ENCODE measurements at regions not wholly inside any gene's neighbourhood (a gene's known extent, or its start where the extent isn't known, plus 50 kb on each side); places are given as distances from the start of the nearest gene placed in this dataset.

- Histone ChIP-seq H3K14ac (replicated peaks; ENCODE audit: low read depth, low read length) (no peak overlapping the region), H2BK20ac (ENCODE audit: low read depth, low read length) (no peak overlapping the region), H4K20me1 (ENCODE audit: insufficient read depth, low read length) (no peaks in the 10 kb centered on the region), H2AK9ac (replicated peaks; ENCODE audit: low read depth, low read length, poor library complexity) (no peak overlapping the region), H2BK120ac (ENCODE audit: low read depth, low read length) (no peak overlapping the region), H3K9me1 (ENCODE audit: insufficient read depth, low read length) (no peaks in the 10 kb centered on the region), H3K4me2 (ENCODE audit: low read depth, low read length) (no peak overlapping the region), H3K36me3 (ENCODE audit: control insufficient read depth, insufficient read depth, low read length) (no peaks in the 10 kb centered on the region), H3K79me1 (ENCODE audit: low read depth in 1 of 2, low read length in 2 of 2) (no peaks in the 10 kb centered on the region), H3K27ac (ENCODE audit: insufficient read depth, low read length) (no peak overlapping the region), H4K5ac (ENCODE audit: low read depth, low read length) (no peak overlapping the region), H2AFZ (replicated peaks; ENCODE audit: low read length, poor library complexity) (no peak overlapping the region), H3K9ac (ENCODE audit: low read depth, low read length) (no peak overlapping the region), H4K8ac (ENCODE audit: low read depth in 2 of 2, low read length in 2 of 2) (no peak overlapping the region), H3K4me1 (ENCODE audit: control insufficient read depth, insufficient read depth, low read length) (no peaks in the 10 kb centered on the region), H3K23ac (ENCODE audit: low read depth, low read length) (no peak overlapping the region), H3K4me3 (ENCODE audit: insufficient read depth, low read depth, low read length) (no peak overlapping the region), H2BK5ac (ENCODE audit: low read depth, low read length, poor library complexity, severe bottlenecking) (no peak overlapping the region), H3K27me3 (ENCODE audit: control insufficient read depth, insufficient read depth, low read length) (no peaks in the 10 kb centered on the region), H2BK15ac (ENCODE audit: low read depth, low read length) (no peak overlapping the region), H3K9me3 (ENCODE audit: control insufficient read depth, insufficient read depth, low read length) (peaks cover 11% of the 10 kb centered on the region), H3K4ac (ENCODE audit: low read depth, low read length) (no peak overlapping the region), H3K56ac (ENCODE audit: extremely low read depth, insufficient read depth, low read length) (no peak overlapping the region), H2AK5ac (ENCODE audit: low read depth, low read length) (no peak overlapping the region), H4K91ac (ENCODE audit: insufficient read depth, low read depth, low read length) (no peak overlapping the region), H3K18ac (ENCODE audit: low read depth, low read length) (no peak overlapping the region)
- BruUV-seq (replicated peaks), result no TSS peak
- TF ChIP-seq MAZ (IDR thresholded peaks at IDR 0.05; ENCODE audit: borderline replicate concordance, low read depth, low read length), result no peak
- TF ChIP-seq ELK1 (IDR thresholded peaks at IDR 0.05; ENCODE audit: borderline replicate concordance, low read depth, low read length), result no peak
- no peak for TF ChIP-seq POLR2A (IDR thresholded peaks at IDR 0.05; ENCODE audit: low read depth, low read length)
- no peak for TF ChIP-seq NFE2L2 (IDR thresholded peaks at IDR 0.05; ENCODE audit: low read depth, low read length)
- TF ChIP-seq CHD1 (IDR thresholded peaks at IDR 0.05; ENCODE audit: low read depth, low read length), result no peak
- no peak for TF ChIP-seq BHLHE40 (IDR thresholded peaks at IDR 0.05; ENCODE audit: low read depth, low read length)
- no peak for TF ChIP-seq FOS (IDR thresholded peaks at IDR 0.05; ENCODE audit: low read depth, low read length)
- no peak for TF ChIP-seq USF2 (IDR thresholded peaks at IDR 0.05; ENCODE audit: low read depth, low read length)
- no peak for TF ChIP-seq CEBPB (IDR thresholded peaks at IDR 0.05; ENCODE audit: low read depth, low read length)
- TF ChIP-seq CTCF (conservative IDR thresholded peaks at IDR 0.05; ENCODE audit: low read depth, low read length), result no peak
- TF ChIP-seq RFX5 (IDR thresholded peaks at IDR 0.05; ENCODE audit: low read depth, low read length), result no peak
- no peak for TF ChIP-seq MXI1 (IDR thresholded peaks at IDR 0.05; ENCODE audit: borderline replicate concordance, low read depth, low read length)
- TF ChIP-seq MAFK (IDR thresholded peaks at IDR 0.05; ENCODE audit: low read depth, low read length), result no peak
- TF ChIP-seq RCOR1 (IDR thresholded peaks at IDR 0.05; ENCODE audit: insufficient replicate concordance, low read length), result no peak
- TF ChIP-seq RAD21 (IDR thresholded peaks at IDR 0.05; ENCODE audit: low read length), result no peak
- no peak for TF ChIP-seq SMC3 (IDR thresholded peaks at IDR 0.05; ENCODE audit: low read depth, low read length)
- intact Hi-C loops (cut with micrococcal nuclease) (no loop called here), dilution Hi-C loops (cut with HindIII; ENCODE audit: low sequenced_read_pairs, unreplicated experiment) (no loop called here), in situ Hi-C loops (cut with MboI; ENCODE audit: low sequenced_read_pairs) (no loop called here)
- WGBS, 2 experiments (ENCODE audit: extremely low coverage in 2 of 2, insufficient read length in 1 of 2), result 17% methylated on average over 1 of the region's 3 CpGs; no CpG with 5 or more reads in 1 of the 2 experiments
- POLR2A ChIA-PET (ENCODE audit: unreplicated experiment), result no interaction called here
- no peak for ATAC-seq (ENCODE audit: low read depth)
- CTCF ChIA-PET, result no interaction called here
- DNase-seq, result no peak
These were observed 506.8 kb upstream of the COBL start for GRCh38 chr7:51823437-51823836.
